GM18861 (cell line): ENCODE measurements at regions not wholly inside any gene's neighbourhood (a gene's known extent, or its start where the extent isn't known, plus 50 kb on each side); places are given as distances from the start of the nearest gene placed in this dataset.
"Not testable (repeated sequence)": the region's sequence is repeated elsewhere in the genome, so short reads cannot be mapped to it uniquely, and the experiment has no call there.

ENCODE experiments used
- ATAC-seq: cut with Tn5 transposase; IDR thresholded peaks from one replicate; pipeline ENCODE4 v1.9.1; 2021; ENCODE audit not compliant: unreplicated experiment

- no peak for ATAC-seq
Observed at GRCh38 chrX:55813150-55813549, 95.6 kb downstream of the RRAGB start.

GRCh38 chrX:55815546-55815945 is 98.0 kb downstream of the RRAGB start:
- ATAC-seq, result no peak

GRCh38 chrX:55816023-55816422 is 98.5 kb downstream of the RRAGB start:
- no peak for ATAC-seq

- no peak for ATAC-seq
Observed at GRCh38 chrX:55818673-55819375, 101.3 kb downstream of the RRAGB start.

- ATAC-seq, result no peak
Observed at GRCh38 chrX:55839485-55839884, 121.9 kb downstream of the RRAGB start.

GRCh38 chrX:55841962-55842752 is 124.6 kb downstream of the RRAGB start:
- no peak for ATAC-seq

GRCh38 chrX:55866779-55867178 is 149.2 kb downstream of the RRAGB start:
- not testable (repeated sequence) for ATAC-seq

GRCh38 chrX:55867181-55867651 is 149.7 kb downstream of the RRAGB start:
- ATAC-seq, result peak; percentile 89

GRCh38 chrX:55867708-55868107 is 150.2 kb downstream of the RRAGB start:
- ATAC-seq, result peak; percentile 50

- ATAC-seq, result peak; percentile 56
Observed at GRCh38 chrX:55874807-55875206, 157.3 kb downstream of the RRAGB start.

- not testable (repeated sequence) for ATAC-seq
Observed at GRCh38 chrX:55883541-55883940, 166.0 kb downstream of the RRAGB start.

GRCh38 chrX:55907968-55908607 is 190.5 kb downstream of the RRAGB start:
- ATAC-seq, result peak; percentile 85

- no peak for ATAC-seq
Observed at GRCh38 chrX:55908661-55909212, 191.2 kb downstream of the RRAGB start.

GRCh38 chrX:55919367-55920221 is 202.0 kb downstream of the RRAGB start:
- peak; percentile 78 for ATAC-seq

- no peak for ATAC-seq
Observed at GRCh38 chrX:55924574-55924973, 207.0 kb downstream of the RRAGB start.

GRCh38 chrX:55928529-55928928 is 211.0 kb downstream of the RRAGB start:
- not testable (repeated sequence) for ATAC-seq
